D341Med (cell line): ENCODE measurements at regions not wholly inside any gene's neighbourhood (a gene's known extent, or its start where the extent isn't known, plus 50 kb on each side); places are given as distances from the start of the nearest gene placed in this dataset.
"Not testable (repeated sequence)": the region's sequence is repeated elsewhere in the genome, so short reads cannot be mapped to it uniquely, and the experiment has no call there.

Experiments
- DNase-seq: peaks from one replicate; pipeline ENCODE4 v3.0.0; 2012; ENCODE audit warnings: low spot score

DNA sequence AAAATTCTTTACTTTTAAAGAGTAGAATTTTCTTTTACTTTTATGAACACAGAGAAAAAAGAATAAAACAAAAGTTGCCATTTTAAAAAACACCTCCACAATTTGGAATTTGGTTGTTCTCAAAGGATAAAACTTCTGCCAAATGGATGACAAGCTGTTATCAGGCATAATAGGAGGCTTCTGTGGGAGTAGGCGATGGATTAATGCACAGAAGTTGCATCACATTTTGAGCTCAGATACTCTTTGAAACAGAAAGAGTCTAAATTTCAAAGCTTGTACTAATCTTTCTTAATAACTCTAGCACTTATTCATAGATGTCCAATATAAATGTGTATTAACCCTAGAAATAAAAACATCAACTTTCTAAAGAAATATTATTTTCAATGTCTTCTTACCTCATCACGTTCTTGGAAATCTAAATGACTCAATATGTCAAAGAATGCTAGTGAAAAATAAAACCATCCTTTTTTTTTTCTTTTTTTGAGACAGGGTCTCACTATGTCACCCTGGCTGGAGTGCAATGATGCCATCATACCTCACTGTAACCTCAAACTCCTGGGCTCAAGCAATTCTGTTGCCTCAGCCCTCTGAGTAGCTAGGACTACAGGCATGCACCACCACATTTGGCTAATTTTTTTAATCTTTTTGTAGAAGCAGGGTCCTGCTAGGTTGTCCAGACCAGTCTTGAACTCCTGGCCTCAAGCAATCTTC is 112.8 kb upstream of the USP25 start:
- DNase-seq: no peak

GRCh38 chr21:15617964-15618363 is 111.8 kb upstream of the USP25 start:
- no peak for DNase-seq

DNA sequence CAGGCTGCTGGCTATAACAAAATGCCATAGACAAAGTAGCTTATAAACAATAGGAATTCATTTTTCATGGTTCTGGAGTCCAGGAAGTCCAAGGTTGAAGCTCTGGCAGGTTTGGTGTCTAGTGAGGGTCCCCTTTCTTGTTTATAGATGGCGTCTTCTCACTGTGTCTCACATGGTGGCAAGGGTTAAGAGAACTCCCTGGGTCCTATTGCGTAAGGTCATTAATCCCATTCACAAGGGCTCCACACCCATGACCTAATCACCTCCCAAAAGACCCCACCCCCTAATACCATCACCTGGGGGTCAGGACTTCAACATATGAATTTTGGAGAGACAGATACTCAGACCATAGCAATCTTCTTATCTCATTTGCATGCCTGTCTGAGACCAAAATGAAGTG is 108.9 kb upstream of the USP25 start:
- DNase-seq: no peak

DNA sequence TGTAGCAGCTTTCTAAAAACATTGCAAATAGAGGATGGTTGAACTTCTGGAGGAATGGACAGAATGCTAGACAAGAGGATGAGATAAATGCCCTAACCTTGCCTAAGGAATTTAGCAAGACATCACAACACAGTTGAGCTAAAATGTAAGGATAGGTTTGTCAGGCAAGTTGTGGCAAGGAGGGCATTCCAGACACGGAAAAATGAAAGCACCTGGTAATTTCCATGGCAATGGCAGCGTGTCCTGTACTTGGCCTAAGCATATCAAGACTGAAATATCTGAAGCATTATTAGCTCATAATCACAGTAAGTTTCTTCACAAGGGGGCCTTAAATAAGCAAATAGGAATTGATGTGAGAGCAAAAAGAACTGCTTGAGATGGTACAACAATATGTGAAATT is 105.1 kb upstream of the USP25 start:
- no peak for DNase-seq

DNA sequence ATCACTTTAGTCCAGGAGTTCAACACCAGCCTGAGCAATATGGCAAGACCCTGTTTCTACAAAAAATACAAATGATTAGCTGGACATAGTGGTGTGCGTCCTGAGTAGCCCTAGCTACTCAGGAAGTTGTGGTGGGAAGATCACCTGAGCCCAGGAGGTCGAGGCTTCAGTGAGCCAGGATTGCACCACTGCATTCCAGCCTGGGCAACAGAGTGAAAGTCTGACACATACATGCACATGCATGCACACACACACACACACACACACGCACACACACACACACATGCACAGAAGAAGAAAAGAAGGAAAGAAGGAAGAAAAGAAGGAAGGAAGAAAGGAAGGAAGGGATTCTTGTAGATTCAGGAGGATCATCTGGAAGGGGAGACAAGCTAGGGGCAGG is 104.4 kb upstream of the USP25 start:
- no peak for DNase-seq

DNA sequence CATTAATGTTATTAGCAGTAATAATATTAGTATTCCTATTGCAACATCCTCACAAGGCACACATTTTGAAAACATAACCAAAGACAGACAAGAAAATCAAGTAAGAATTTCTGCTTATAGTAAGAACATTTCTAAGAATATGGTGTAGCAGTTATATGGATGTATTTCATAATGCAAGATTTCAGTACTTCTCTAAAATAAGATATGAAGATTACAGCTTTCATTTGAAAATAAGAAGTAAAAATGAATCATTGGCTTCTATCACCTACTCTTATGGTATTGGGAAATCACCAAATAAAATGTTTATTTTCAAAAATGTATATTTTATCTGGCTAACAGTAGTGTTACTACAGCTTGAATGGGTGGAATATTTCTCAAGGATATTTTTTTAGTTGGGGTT is 103.8 kb upstream of the USP25 start:
- DNase-seq: no peak

GRCh38 chr21:15627011-15627410 is 102.8 kb upstream of the USP25 start:
- no peak for DNase-seq

GRCh38 chr21:15627823-15628222 is 102.0 kb upstream of the USP25 start:
- DNase-seq: no peak

DNA sequence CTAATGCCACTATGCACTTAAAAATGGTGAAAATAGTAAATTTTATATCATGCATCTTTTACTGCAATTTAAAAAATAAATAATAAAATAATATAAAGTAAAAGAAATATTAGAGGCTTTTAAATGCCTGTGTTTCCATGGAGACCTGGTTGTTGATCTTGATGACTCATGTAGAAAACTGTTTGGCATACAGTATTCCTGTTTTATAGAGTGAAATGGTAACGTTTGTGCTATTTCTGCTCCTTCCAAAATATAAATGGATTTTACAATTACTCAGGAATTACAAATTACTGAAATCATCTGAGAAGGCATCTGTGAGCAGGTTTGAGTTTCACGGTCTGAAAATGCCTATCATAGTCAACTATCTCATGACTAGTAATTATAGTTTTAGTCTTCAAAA is 98.4 kb upstream of the USP25 start:
- no peak for DNase-seq

DNA sequence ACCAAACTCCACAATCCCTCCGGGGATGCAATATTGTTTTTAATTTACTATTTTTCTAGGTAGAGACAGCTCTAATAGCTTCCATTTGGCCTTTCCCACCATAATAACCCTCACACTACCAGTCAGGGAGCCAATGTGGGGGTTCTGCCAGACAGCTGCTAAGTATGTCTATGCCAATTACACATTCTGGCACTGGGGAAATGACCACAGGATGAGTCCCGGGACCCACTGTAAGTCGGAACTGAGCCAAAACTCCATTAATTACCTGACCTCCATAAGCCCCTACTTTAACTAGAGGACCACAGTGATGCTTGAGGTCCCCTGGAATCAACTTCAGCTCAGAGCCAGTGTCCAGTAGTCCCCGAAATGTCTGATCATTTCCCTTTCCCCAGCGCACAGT is 95.2 kb upstream of the USP25 start:
- DNase-seq: not testable (repeated sequence)

DNA sequence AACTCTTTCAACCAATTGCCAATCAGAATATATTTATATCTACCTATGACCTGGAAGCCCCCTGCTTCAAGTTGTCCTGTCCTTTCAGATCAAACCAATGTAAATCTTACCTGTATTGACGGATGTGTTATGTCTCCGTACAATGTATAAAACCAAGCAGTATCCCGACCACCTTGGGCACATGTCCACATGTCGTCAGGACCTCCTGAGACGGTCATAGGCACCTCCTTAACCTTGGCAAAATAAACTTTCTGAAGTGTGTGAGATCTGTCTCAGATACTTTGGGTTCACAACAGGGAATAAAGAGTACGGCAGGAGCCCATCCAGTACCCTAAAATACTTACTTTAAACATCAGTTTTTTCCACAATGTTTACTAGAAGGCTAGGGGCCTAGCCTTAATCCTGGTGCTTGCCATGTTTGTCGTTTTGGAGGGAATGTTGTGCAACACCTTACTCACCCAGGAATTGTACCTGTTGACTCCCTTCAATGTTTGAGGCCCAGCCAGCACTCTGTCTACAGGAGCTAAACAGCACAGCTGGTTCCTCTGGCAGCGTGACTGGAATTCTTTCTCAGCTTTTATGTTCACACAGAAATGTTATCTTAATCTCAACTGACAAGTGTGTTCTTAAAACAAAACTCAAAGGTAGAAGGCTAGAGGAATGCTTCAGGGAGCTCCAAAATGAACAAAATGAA is 90.8 kb upstream of the USP25 start:
- no peak for DNase-seq

DNA sequence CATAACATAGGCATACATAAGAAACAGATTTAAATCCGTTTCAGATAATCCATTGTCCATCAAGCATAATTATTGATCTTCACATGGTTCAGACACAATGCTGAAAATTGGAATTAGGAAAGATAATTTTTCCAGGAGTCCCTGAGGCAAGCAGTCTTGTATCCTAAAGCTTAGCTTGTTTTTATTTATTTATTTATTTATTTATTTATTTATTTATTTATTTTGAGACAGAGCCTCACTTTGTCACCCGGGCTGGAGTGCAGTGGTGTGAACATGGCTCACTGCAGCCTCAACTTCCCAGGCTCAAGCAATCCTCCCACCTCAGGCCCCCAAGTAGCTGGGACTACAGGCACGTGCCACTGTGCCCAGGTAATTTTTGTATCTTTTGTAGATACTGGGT is 89.7 kb upstream of the USP25 start:
- not testable (repeated sequence) for DNase-seq

GRCh38 chr21:15644489-15644888 is 85.3 kb upstream of the USP25 start:
- no peak for DNase-seq

GRCh38 chr21:15645830-15646229 is 84.0 kb upstream of the USP25 start:
- no peak for DNase-seq

DNA sequence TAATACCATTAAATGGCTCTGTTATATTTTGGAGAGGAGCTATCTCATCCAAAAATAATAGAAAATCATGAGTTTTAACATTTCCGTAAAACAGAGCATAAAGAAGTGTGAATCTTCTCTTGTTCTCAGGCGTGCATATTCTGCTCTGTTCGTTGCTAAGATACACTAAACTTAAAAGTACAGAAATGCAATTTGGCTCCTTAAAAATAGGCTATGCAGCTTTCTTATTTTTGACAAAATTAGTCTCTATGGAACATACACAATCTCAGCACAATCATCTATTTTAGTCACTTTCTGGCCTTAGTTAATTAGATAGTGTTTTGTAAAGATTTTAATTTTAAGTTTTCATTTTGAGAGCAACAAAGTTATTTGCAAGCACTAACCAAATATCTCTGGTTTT is 79.0 kb upstream of the USP25 start:
- DNase-seq: no peak

GRCh38 chr21:15651172-15651571 is 78.6 kb upstream of the USP25 start:
- no peak for DNase-seq

DNA sequence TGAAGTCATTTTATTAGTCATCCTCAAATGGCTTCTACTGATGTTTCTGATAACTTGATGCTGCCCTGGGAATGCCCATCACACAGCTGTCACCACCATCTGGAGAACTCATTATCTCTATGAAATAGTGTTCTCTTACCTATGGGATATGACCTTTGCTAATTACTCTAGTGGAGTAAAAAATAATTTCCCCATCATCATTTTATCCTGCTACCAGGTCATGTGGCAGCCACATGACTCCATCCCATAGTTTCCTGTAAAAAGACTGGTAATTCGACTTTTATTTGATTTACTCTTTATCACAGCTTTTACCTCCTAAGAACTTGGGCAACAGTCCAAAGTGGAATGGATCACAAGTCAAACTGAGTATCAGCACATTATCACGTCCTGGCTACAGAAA is 76.1 kb upstream of the USP25 start:
- DNase-seq: no peak

GRCh38 chr21:15654171-15654570 is 75.6 kb upstream of the USP25 start:
- DNase-seq: no peak

GRCh38 chr21:15659753-15660422 is 69.9 kb upstream of the USP25 start:
- DNase-seq: no peak

GRCh38 chr21:15660423-15660804 is 69.4 kb upstream of the USP25 start:
- DNase-seq: no peak

GRCh38 chr21:15667010-15667409 is 62.8 kb upstream of the USP25 start:
- no peak for DNase-seq

- DNase-seq: no peak
These were observed 62.0 kb upstream of the USP25 start for GRCh38 chr21:15667819-15668218.

DNA sequence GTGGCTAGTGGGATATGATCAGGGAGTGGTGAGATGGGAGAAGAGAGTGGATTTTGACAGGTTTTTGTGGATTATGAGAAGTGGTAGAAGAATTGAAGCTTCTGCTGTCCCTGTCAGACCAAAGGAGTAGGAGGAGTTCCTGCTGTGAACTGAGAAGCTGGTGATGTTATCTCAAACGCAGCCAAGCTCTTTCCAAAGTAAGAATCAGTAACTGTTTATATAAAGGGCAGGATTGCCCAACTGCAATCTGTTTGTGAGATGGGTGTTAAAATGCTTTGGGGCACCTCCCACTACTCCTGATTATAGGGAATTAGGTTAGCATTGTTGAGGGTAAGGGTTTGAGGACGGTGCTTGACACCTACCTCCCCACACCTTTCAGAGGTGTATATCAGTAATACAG is 60.5 kb upstream of the USP25 start:
- no peak for DNase-seq

DNA sequence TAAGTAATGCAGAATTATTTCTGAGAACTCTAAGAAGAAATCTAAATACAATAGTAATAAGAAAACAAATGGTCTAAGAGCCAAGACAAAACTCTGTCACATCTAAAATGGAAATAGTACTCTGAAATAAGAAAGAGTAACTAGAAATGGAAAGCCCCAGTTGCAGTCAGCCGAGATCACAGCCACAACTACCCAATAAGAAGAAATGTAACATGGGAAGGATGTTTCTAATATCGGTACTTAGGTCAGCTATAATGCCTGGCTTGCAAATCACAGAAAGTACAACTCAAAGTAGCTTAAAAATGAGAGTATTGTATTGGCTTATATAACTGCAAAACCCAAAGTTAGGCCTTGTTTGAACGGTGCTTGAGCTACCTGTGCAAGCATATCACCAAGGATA is 58.6 kb upstream of the USP25 start:
- DNase-seq: no peak
